Frontal cortex (tissue), 3 donors: ENCODE measurements at regions not wholly inside any gene's neighbourhood (a gene's known extent, or its start where the extent isn't known, plus 50 kb on each side); places are given as distances from the start of the nearest gene placed in this dataset.
A peak's percentile ranks its signal among the peaks of the same experiment; 100 is the strongest.
"Not testable (repeated sequence)": the region's sequence is repeated elsewhere in the genome, so short reads cannot be mapped to it uniquely, and the experiment has no call there.

Experiments used
- DNase-seq, 2 donors: peaks; one replicate each; pipeline ENCODE4 v3.0.0; 2012; ENCODE audit warnings: low spot score in 2 of 2
- FAIRE-seq: peaks from 2 replicates; lab custom pipeline; 2012; peaks lifted over from hg19 to GRCh38; lab: Jason Lieb, UNC
- donor health status: control.
- donor health status: control.
- donor health status: control.

- FAIRE-seq (no peak), DNase-seq (no peak)
These were observed 124.0 kb upstream of the RCN1 start for GRCh38 chr11:31966846-31967245.

- FAIRE-seq (no peak), DNase-seq (no peak)
These were observed 126.7 kb upstream of the RCN1 start for GRCh38 chr11:31964181-31964580.

- DNase-seq (no peak), FAIRE-seq (no peak)
These were observed 130.7 kb upstream of the RCN1 start for GRCh38 chr11:31960126-31960525.

GRCh38 chr11:31959716-31960115 is 131.2 kb upstream of the RCN1 start:
- FAIRE-seq (no peak), DNase-seq (no peak)

- FAIRE-seq (no peak), DNase-seq (peak; percentile 25 to 45)
These were observed 132.7 kb upstream of the RCN1 start for GRCh38 chr11:31958076-31958735.

- DNase-seq, result no peak
These were observed 133.2 kb upstream of the RCN1 start for GRCh38 chr11:31957674-31958073.

GRCh38 chr11:31956310-31956709 is 134.6 kb upstream of the RCN1 start:
- DNase-seq (no peak), FAIRE-seq (no peak)

More at GRCh38 chr11:31957674-31958073, 133.2 kb upstream of the RCN1 start:
- FAIRE-seq, result no peak

- no peak for DNase-seq
- no peak for FAIRE-seq
These were observed 135.0 kb upstream of the RCN1 start for GRCh38 chr11:31955838-31956237.

GRCh38 chr11:31953803-31954327 is 137.0 kb upstream of the RCN1 start:
- FAIRE-seq (no peak), DNase-seq (no peak)

- FAIRE-seq, DNase-seq: not testable (repeated sequence)
These were observed 138.6 kb upstream of the PAX6 start for GRCh38 chr11:31949733-31950200.

GRCh38 chr11:31947051-31947450 is 135.9 kb upstream of the PAX6 start:
- FAIRE-seq (no peak), DNase-seq (no peak)

GRCh38 chr11:31943056-31943780 is 132.1 kb upstream of the PAX6 start:
- no peak for FAIRE-seq
- no peak for DNase-seq

GRCh38 chr11:31940371-31941037 is 129.4 kb upstream of the PAX6 start:
- DNase-seq (no peak), FAIRE-seq (no peak)

GRCh38 chr11:31939004-31939403 is 127.9 kb upstream of the PAX6 start:
- FAIRE-seq, result no peak
- DNase-seq, result no peak

GRCh38 chr11:31936312-31936711 is 125.2 kb upstream of the PAX6 start:
- no peak for DNase-seq
- FAIRE-seq, result no peak

GRCh38 chr11:31932879-31933278 is 121.8 kb upstream of the PAX6 start:
- DNase-seq, result no peak
- FAIRE-seq, result no peak

- no peak for FAIRE-seq
These were observed 116.9 kb upstream of the PAX6 start for GRCh38 chr11:31927982-31928381.

GRCh38 chr11:31926816-31927528 is 115.8 kb upstream of the PAX6 start:
- DNase-seq (no peak), FAIRE-seq (no peak)

More at GRCh38 chr11:31927982-31928381, 116.9 kb upstream of the PAX6 start:
- no peak for DNase-seq

GRCh38 chr11:31926106-31926505 is 115.0 kb upstream of the PAX6 start:
- DNase-seq (no peak), FAIRE-seq (no peak)

GRCh38 chr11:31922450-31922849 is 111.3 kb upstream of the PAX6 start:
- DNase-seq (no peak), FAIRE-seq (no peak)
